Transverse colon (tissue), 4 donors: ENCODE measurements at regions not wholly inside any gene's neighbourhood (a gene's known extent, or its start where the extent isn't known, plus 50 kb on each side); places are given as distances from the start of the nearest gene placed in this dataset.

ENCODE experiments used
- EP300 ChIP-seq: sonication (generic); formaldehyde crosslinking; IDR thresholded peaks from one replicate; pipeline ENCODE4 v1.6.1; 2017; ENCODE audit warnings: antibody characterized with exemption, low read depth
- POLR2A ChIP-seq: fragments of 450-650 bp; IDR thresholded peaks from one replicate; pipeline ENCODE4 v1.6.1; 2016; ENCODE audit warnings: antibody characterized with exemption, mild to moderate bottlenecking, moderate library complexity
- POLR2AphosphoS5 ChIP-seq, 3 donors: sonication (generic); formaldehyde crosslinking; IDR thresholded peaks; one replicate each; pipeline ENCODE4 v1.6.1; 2016; ENCODE audit warnings: antibody characterized with exemption in 3 of 3
- TF ChIP-seq, protein P1 (sequence below), 5 experiments: fragments of 200-600 bp in 3 of 5; fragments of 450-650 bp in 2 of 5; sonication (generic) in 3 of 5; IDR thresholded peaks; 1 replicate in 2 of 5; 2 replicates in 3 of 5; pipeline ENCODE4 v1.5.1; 2016 to 2017; ENCODE audit warnings: antibody characterized with exemption in 5 of 5, inconsistent platforms in 3 of 5, mild to moderate bottlenecking in 2 of 5, moderate library complexity in 1 of 5

DNA sequence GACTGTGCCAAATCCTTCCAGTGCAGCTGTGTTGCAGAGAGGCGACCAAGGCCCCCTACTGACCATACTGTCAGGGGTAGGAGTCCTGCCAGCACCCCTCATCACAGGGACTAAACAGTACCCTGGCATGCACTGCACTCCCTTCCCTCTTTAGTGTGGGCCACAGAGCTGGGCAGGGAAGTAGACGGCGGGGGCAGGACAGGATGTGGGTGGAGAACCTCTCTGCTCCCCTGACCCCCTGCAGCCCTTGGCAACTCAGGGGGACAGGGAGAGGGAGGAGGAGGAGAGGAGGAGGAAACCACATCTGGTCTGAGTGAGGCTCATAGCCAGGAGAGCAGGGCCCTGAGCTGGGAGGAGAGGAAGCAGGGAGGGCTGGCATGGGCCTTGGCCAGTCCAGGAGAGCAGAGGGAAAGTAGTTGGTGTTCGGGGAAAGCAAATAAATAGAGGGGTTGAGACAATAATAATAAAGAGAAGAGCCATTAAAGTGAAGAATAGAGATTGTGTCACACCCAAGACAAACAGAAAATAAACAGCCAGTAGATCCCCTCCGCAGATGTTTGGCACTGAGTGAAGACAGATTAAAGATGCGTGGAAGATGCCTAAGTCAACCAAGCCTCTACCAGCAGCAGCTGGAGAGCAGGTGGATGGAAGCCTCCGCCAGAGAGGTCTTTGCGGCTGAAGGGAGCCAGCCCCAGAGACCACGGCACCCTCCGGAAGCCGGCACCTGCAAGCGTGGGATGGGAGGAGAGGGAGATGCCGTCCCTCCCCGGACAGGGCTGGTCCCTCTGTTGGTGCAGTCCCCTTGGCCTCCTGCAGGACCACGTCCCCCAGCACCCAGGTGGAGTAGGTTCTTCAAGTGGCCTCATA is 61.5 kb downstream of the RPUSD4 start:
- no peak for TF ChIP-seq POLR2A
- TF ChIP-seq, protein P1, sequence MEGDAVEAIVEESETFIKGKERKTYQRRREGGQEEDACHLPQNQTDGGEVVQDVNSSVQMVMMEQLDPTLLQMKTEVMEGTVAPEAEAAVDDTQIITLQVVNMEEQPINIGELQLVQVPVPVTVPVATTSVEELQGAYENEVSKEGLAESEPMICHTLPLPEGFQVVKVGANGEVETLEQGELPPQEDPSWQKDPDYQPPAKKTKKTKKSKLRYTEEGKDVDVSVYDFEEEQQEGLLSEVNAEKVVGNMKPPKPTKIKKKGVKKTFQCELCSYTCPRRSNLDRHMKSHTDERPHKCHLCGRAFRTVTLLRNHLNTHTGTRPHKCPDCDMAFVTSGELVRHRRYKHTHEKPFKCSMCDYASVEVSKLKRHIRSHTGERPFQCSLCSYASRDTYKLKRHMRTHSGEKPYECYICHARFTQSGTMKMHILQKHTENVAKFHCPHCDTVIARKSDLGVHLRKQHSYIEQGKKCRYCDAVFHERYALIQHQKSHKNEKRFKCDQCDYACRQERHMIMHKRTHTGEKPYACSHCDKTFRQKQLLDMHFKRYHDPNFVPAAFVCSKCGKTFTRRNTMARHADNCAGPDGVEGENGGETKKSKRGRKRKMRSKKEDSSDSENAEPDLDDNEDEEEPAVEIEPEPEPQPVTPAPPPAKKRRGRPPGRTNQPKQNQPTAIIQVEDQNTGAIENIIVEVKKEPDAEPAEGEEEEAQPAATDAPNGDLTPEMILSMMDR (IDR thresholded peaks at IDR 0.05): no peak
- TF ChIP-seq POLR2AphosphoS5 (IDR thresholded peaks at IDR 0.05): no peak
- TF ChIP-seq EP300: no peak
